HCT116 (cell line): ENCODE measurements at regions not wholly inside any gene's neighbourhood (a gene's known extent, or its start where the extent isn't known, plus 50 kb on each side); places are given as distances from the start of the nearest gene placed in this dataset.

Experiments
- ATAC-seq: fragments of 200-7000 bp; cut with Tn5 transposase; 2 replicates; pipeline ENCODE4 v1.9.1; 2020; ENCODE audit warnings: mild to moderate bottlenecking, moderate library complexity
- BruUV-seq: library from RNA; stranded (reverse); fragments of 400-500 nt; replicated peaks from 2 replicates; lab custom pipeline; 2021; lab: Mats Ljungman, UMichigan
- CTCF ChIA-PET: fragments of 300-600 bp; sonication (Branson Sonifier 250); formaldehyde crosslinking; loops from one replicate; lab custom pipeline; 2021; ENCODE audit warnings: antibody characterized with exemption; lab: Charles Lee
- POLR2A ChIA-PET: fragments of 300-600, 350-600 bp; sonication (Branson Sonifier 250); formaldehyde crosslinking; loops from one replicate; lab custom pipeline; 2021; ENCODE audit warnings: antibody characterized with exemption; lab: Charles Lee
- RAD21 ChIA-PET, 2 experiments: fragments of 300-600 bp; sonication (Branson Sonifier 250); formaldehyde crosslinking; loops; one replicate each; lab custom pipeline; 2023; ENCODE audit warnings: low total read pairs in 2 of 2; ENCODE audit not compliant: uncharacterized antibody in 2 of 2, unreplicated experiment in 2 of 2, low non-redundant PET in 1 of 2; lab: Charles Lee
- DNase-seq: peaks from one replicate; pipeline ENCODE4 v3.0.0-alpha.2; 2010; ENCODE audit warnings: low read depth, low spot score
- H2AFZ ChIP-seq: fragments of 200-600 bp; shearing (Covaris generic), sonication (generic); 2 replicates; pipeline ENCODE4 v1.6.1; 2017; ENCODE audit warnings: low read depth, mixed run types, mixed read lengths, antibody characterized with exemption, low read length; ENCODE audit not compliant: poor library complexity, severe bottlenecking
- H3K27ac ChIP-seq: 2 replicates; pipeline ENCODE4 v1.5.1; 2012; ENCODE audit warnings: low read depth, low read length
- H3K27me3 ChIP-seq: fragments of 200-600 bp; sonication (generic); 2 replicates; pipeline ENCODE4 v1.6.1; 2016; ENCODE audit warnings: mixed run types, low read length, mixed read lengths; ENCODE audit not compliant: insufficient read depth
- H3K36me3 ChIP-seq, 2 experiments: fragments of 200-500 bp in 1 of 2; fragments of 200-600 bp in 1 of 2; sonication (Bioruptor generic) in 1 of 2; sonication (generic) in 1 of 2; 2 replicates each; pipeline versions ENCODE4 v1.5.1 to v1.6.1; 2014 to 2016; ENCODE audit warnings: low read length in 2 of 2, inconsistent platforms in 1 of 2, mixed read lengths in 1 of 2, mixed run types in 1 of 2; ENCODE audit not compliant: insufficient read depth in 2 of 2, control insufficient read depth in 1 of 2
- H3K4me1 ChIP-seq, 2 experiments: fragments of 200-600 bp in 1 of 2; sonication (generic) in 1 of 2; 2 replicates each; pipeline versions ENCODE4 v1.5.1 to v1.6.1; 2012 to 2017; ENCODE audit warnings: low read length in 2 of 2, inconsistent platforms in 1 of 2, mild to moderate bottlenecking in 1 of 2, mixed read lengths in 1 of 2, mixed run types in 1 of 2, moderate library complexity in 1 of 2; ENCODE audit not compliant: insufficient read depth in 2 of 2, control insufficient read depth in 1 of 2
- H3K4me2 ChIP-seq: fragments of 200-600 bp; sonication (generic); 2 replicates; pipeline ENCODE4 v1.6.1; 2017; ENCODE audit warnings: mixed run types, low read length, mixed read lengths
- H3K4me3 ChIP-seq, 2 experiments: fragments of 200-600 bp in 1 of 2; sonication (generic) in 1 of 2; replicated peaks in 1 of 2; 2 replicates each; pipeline ENCODE4 v1.5.1; 2011 to 2016; ENCODE audit warnings: low read length in 2 of 2, control low read depth in 1 of 2, low read depth in 1 of 2, mild to moderate bottlenecking in 1 of 2, mixed read lengths in 1 of 2, mixed run types in 1 of 2
- H3K79me2 ChIP-seq: fragments of 200-600 bp; sonication (generic); 2 replicates; pipeline ENCODE4 v1.6.1; 2017; ENCODE audit warnings: mild to moderate bottlenecking, mixed run types, low read length, moderate library complexity, mixed read lengths; ENCODE audit not compliant: insufficient read depth
- H3K9ac ChIP-seq: fragments of 200-600 bp; sonication (generic); 2 replicates; pipeline ENCODE4 v1.6.1; 2016; ENCODE audit warnings: low read length, mixed read lengths
- H3K9me2 ChIP-seq: fragments of 200-600 bp; sonication (generic), shearing (Covaris generic); 2 replicates; pipeline ENCODE4 v1.6.1; 2017; ENCODE audit warnings: mixed run types, mild to moderate bottlenecking, moderate library complexity; ENCODE audit not compliant: insufficient read depth
- H3K9me3 ChIP-seq, 2 experiments: fragments of 200-500 bp in 1 of 2; fragments of 200-600 bp in 1 of 2; sonication (Bioruptor generic) in 1 of 2; sonication (generic) in 1 of 2; 2 replicates each; pipeline ENCODE4 v1.6.1; 2014 to 2017; ENCODE audit warnings: low read length in 2 of 2, mixed read lengths in 2 of 2, inconsistent platforms in 1 of 2, low read depth in 1 of 2, mild to moderate bottlenecking in 1 of 2, mixed run types in 1 of 2, moderate library complexity in 1 of 2; ENCODE audit not compliant: control insufficient read depth in 1 of 2, insufficient read depth in 1 of 2
- H4K20me1 ChIP-seq: fragments of 200-600 bp; sonication (generic), shearing (Covaris generic); 2 replicates; pipeline ENCODE4 v1.6.1; 2017; ENCODE audit warnings: mixed run types, mild to moderate bottlenecking, moderate library complexity; ENCODE audit not compliant: insufficient read depth
- ATF3 ChIP-seq: IDR thresholded peaks from 2 replicates; pipeline ENCODE4 v1.6.1; 2012
- CBX3 ChIP-seq: IDR thresholded peaks from 2 replicates; pipeline ENCODE4 v1.6.1; 2012; ENCODE audit warnings: low read depth
- EGR1 ChIP-seq: IDR thresholded peaks from 2 replicates; pipeline ENCODE4 v1.6.1; 2012; ENCODE audit warnings: low read depth
- FOSL1 ChIP-seq: IDR thresholded peaks from 2 replicates; pipeline ENCODE4 v1.6.1; 2012; ENCODE audit warnings: low read depth
- MAX ChIP-seq: IDR thresholded peaks from 2 replicates; pipeline ENCODE4 v1.6.1; 2012
- POLR2AphosphoS5 ChIP-seq: IDR thresholded peaks from 2 replicates; pipeline ENCODE4 v1.6.1; 2011; ENCODE audit warnings: mild to moderate bottlenecking, low read depth, low read length, moderate library complexity
- RAD21 ChIP-seq: IDR thresholded peaks from 2 replicates; pipeline ENCODE4 v1.6.1; 2012; ENCODE audit warnings: low read depth, mild to moderate bottlenecking
- SIN3A ChIP-seq: IDR thresholded peaks from 2 replicates; pipeline ENCODE4 v1.6.1; 2012; ENCODE audit warnings: low read depth
- SP1 ChIP-seq: IDR thresholded peaks from 2 replicates; pipeline ENCODE4 v1.6.1; 2012; ENCODE audit warnings: low read depth
- ZFX ChIP-seq: fragments of 450-650 bp; IDR thresholded peaks from 2 replicates; pipeline ENCODE4 v1.6.1; 2017
- intact Hi-C: fragments of 100-400 bp; cut with micrococcal nuclease; formaldehyde crosslinking; loops from 2 replicates; pipeline ENCODE4 v1.10.0; 2022
- TF ChIP-seq, protein P1 (sequence below), 3 experiments: fragments of 200-600 bp in 1 of 3; sonication (generic) in 1 of 3; IDR thresholded peaks in 2 of 3; conservative IDR thresholded peaks in 1 of 3; 2 replicates each; pipeline ENCODE4 v1.5.1; 2012 to 2017; ENCODE audit warnings: low read depth in 2 of 3, low read length in 2 of 3, antibody characterized with exemption in 1 of 3, borderline replicate concordance in 1 of 3, control low read depth in 1 of 3, mild to moderate bottlenecking in 1 of 3, mixed read lengths in 1 of 3, mixed run types in 1 of 3, moderate library complexity in 1 of 3; ENCODE audit not compliant: insufficient read depth in 1 of 3

GRCh38 chr7:115869190-115869589, 161.4 kb downstream of the TFEC start:
- no peaks in the 10 kb centered on the region for H3K79me2 ChIP-seq
- no peaks in the 10 kb centered on the region for H3K36me3 ChIP-seq
- H3K27ac ChIP-seq: no peak overlapping the region
- H3K4me3 ChIP-seq: no peak overlapping the region
- intact Hi-C loops: no loop called here
- TF ChIP-seq POLR2AphosphoS5: no peak
- TF ChIP-seq RAD21: no peak
- no peak for TF ChIP-seq EGR1
- no peak for TF ChIP-seq SIN3A
- TF ChIP-seq, protein P1, sequence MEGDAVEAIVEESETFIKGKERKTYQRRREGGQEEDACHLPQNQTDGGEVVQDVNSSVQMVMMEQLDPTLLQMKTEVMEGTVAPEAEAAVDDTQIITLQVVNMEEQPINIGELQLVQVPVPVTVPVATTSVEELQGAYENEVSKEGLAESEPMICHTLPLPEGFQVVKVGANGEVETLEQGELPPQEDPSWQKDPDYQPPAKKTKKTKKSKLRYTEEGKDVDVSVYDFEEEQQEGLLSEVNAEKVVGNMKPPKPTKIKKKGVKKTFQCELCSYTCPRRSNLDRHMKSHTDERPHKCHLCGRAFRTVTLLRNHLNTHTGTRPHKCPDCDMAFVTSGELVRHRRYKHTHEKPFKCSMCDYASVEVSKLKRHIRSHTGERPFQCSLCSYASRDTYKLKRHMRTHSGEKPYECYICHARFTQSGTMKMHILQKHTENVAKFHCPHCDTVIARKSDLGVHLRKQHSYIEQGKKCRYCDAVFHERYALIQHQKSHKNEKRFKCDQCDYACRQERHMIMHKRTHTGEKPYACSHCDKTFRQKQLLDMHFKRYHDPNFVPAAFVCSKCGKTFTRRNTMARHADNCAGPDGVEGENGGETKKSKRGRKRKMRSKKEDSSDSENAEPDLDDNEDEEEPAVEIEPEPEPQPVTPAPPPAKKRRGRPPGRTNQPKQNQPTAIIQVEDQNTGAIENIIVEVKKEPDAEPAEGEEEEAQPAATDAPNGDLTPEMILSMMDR (IDR thresholded peaks at IDR 0.05 in 2 of 3, conservative IDR thresholded peaks at IDR 0.05 in 1 of 3; ENCODE audit: borderline replicate concordance in 1 of 3, insufficient read depth in 1 of 3, low read depth in 2 of 3, low read length in 2 of 3): no peak
- TF ChIP-seq MAX: no peak
- TF ChIP-seq SP1: no peak
- TF ChIP-seq, all 23 proteins: peak for 0
- no peak overlapping the region for H2AFZ ChIP-seq
- H3K4me2 ChIP-seq: no peak overlapping the region
- no peaks in the 10 kb centered on the region for H3K27me3 ChIP-seq
- no peaks in the 10 kb centered on the region for H3K4me1 ChIP-seq
- no peaks in the 10 kb centered on the region for H3K9me3 ChIP-seq
- no peaks in the 10 kb centered on the region for H3K9me2 ChIP-seq
- DNase-seq (no peak), ATAC-seq (no peak)
- POLR2A ChIA-PET: no interaction called here
- CTCF ChIA-PET: no interaction called here
- RAD21 ChIA-PET: no interaction called here
- no peak overlapping the region for H3K9ac ChIP-seq
- no peaks in the 10 kb centered on the region for H4K20me1 ChIP-seq
- BruUV-seq: no TSS peak

- Histone ChIP-seq H3K9ac (no peak overlapping the region), H3K27me3 (no peaks in the 10 kb centered on the region), H3K9me3 (no peaks in the 10 kb centered on the region), H3K9me2 (no peaks in the 10 kb centered on the region), H4K20me1 (no peaks in the 10 kb centered on the region), H2AFZ (no peak overlapping the region), H3K79me2 (no peaks in the 10 kb centered on the region), H3K4me1 (no peaks in the 10 kb centered on the region), H3K4me2 (no peak overlapping the region), H3K4me3 (no peak overlapping the region), H3K36me3 (no peaks in the 10 kb centered on the region), H3K27ac (no peak overlapping the region)
- ChIA-PET CTCF (interaction anchor here (2.3 kb wide), 1 partner anchor 17 kb away, joined by 9 read pairs; no protein-coding TSS in a partner anchor), RAD21 (interaction anchor here in 1 of 2 experiments (0.6 kb wide), 1 partner anchor 799 kb away, joined by 3 read pairs; no protein-coding TSS in a partner anchor), POLR2A (no interaction called here)
- intact Hi-C loops: no loop called here
- no peak for DNase-seq
- no peak for ATAC-seq
- TF ChIP-seq SP1: no peak
- TF ChIP-seq POLR2AphosphoS5: no peak
- TF ChIP-seq FOSL1: no peak
- TF ChIP-seq CBX3: no peak
- no peak for TF ChIP-seq ZFX
- no peak for TF ChIP-seq ATF3
- no peak for TF ChIP-seq EGR1
- no TSS peak for BruUV-seq
These were observed 162.2 kb downstream of the TFEC start for GRCh38 chr7:115868369-115868768.
